GM18951 (cell line): ENCODE measurements at regions not wholly inside any gene's neighbourhood (a gene's known extent, or its start where the extent isn't known, plus 50 kb on each side); places are given as distances from the start of the nearest gene placed in this dataset.

ENCODE experiments used
- POLR2A ChIP-seq: IDR thresholded peaks from 4 replicates; pipeline ENCODE4 v1.6.1; 2011; ENCODE audit warnings: mild to moderate bottlenecking; ENCODE audit not compliant: insufficient read length, insufficient read depth; ENCODE audit errors: extremely low read depth
- in situ Hi-C: fragments of 300-500 bp; cut with MboI; formaldehyde crosslinking; loops from one replicate; pipeline ENCODE4 v1.12.0; 2022; ENCODE audit warnings: low sequenced_read_pairs, mixed read lengths, inconsistent platforms; ENCODE audit not compliant: unreplicated experiment

DNA sequence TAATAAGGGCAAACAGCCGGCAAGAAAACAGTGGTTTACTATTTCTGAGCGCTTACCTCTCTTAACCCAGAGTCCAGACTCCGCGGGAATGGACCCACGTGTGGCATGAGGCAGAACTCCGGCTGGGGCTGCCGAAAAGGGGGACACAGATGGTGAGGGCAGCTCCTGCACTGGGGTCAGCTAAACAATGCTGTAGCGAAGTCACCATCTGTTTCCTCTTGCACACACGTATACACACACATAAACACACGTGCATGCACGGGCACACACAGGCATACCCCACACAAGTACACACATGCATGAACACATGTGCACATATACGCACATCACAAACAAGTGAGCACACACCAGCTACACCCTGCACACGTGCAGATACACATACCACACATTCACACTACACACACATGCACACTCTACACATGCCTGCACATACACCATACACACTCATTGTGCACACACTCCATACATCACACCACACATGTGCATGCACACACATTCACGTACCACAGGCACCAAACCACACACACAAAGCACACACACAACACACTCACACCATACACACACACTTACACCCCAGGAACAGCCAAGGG is 105.9 kb upstream of the ID2 start:
- in situ Hi-C loops = no loop called here
- no peak for TF ChIP-seq POLR2A

DNA sequence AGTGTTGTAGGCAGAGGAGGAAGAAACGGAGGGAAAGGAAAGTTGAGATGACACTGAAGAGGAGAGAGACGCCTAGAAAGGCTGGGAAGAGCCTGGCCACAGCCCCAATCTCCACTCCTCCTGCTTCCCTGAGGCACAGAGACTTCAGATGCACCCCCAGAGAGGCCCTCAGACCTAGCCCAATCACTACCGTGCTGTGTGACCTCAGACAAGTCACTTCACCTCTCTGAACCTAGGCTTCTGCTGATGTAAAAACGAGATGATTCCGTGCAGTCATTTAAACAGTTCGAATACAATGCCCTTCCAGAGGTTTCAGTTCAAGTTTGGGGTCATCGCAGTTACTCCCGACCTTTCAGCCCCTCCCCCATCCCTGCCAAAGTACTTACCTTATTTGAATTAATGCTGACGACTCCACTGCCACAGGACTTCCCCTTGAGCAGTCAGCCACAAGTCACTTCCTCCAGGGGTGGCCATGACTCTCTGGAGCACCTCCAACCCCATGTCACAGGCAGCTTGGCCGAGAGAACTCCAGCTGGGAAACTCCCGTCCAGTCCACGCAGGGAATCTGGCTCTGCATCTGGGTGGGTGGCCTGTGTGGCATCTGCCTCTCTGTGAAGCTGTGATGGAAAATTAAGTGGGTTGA is 105.2 kb upstream of the ID2 start:
- no peak for TF ChIP-seq POLR2A
- in situ Hi-C loops = no loop called here

DNA sequence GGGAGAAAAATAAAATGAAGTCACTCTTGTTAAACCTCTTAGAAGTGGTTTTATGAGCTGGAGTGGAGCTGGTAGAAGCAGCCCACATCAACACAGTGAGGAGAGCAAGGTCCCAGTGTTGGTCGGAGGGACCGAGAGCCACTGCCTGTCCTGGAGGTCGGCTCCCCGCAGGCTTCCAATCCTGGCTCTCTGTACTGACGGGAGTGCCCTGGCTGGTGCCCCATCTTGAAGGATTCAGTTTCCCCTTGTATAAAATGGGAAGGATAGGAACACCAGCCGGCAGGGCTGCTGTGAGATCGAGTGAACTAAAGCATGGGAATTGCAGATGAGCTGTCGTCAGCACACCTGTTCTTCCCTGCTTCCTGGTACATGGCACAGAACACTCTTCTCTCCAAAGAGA is 104.3 kb upstream of the ID2 start:
- in situ Hi-C loops = no loop called here
- no peak for TF ChIP-seq POLR2A

DNA sequence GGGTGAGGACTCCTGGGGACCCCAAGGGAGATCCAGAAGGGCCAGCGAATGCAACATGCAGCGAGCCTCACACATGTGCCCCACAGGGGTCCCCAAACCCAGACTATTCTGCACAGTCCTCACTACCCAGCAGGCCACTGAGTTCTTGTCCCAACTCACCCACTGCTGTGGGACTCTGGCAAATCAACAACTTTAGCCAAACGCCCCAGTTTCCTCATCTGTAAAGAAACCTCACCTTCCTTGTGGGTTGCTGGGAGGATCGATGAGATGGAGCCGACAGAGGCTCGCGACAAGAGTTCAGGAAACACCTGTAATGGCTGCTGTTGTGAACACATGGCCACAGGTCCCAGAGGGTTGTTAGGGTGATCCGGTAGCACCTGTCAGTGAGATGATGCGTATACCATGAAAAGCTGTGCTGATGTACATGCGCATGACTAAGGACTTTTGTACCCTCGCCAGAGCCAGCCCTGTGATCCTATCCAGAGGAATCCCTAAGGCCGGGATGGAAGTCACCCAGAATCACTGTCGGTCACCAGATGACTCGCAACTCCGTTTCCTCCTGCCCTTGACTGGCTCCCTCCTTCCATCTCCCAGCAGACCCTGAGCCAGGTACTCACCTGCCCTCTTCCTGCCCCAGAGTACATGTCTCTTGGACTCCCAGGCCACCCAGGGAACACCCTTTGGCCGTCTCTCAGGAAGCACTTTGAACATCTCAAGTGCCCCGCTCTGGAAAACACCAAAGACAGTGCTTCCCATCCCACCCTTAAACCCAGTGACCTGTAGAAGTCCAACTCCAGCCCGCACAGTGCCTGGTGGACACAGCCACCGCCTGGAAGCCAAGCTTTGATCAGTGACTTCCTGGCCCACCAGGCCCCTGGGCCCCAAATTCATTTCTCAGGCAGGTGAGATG is 103.3 kb upstream of the ID2 start:
- TF ChIP-seq POLR2A = no peak
- in situ Hi-C loops = no loop called here

DNA sequence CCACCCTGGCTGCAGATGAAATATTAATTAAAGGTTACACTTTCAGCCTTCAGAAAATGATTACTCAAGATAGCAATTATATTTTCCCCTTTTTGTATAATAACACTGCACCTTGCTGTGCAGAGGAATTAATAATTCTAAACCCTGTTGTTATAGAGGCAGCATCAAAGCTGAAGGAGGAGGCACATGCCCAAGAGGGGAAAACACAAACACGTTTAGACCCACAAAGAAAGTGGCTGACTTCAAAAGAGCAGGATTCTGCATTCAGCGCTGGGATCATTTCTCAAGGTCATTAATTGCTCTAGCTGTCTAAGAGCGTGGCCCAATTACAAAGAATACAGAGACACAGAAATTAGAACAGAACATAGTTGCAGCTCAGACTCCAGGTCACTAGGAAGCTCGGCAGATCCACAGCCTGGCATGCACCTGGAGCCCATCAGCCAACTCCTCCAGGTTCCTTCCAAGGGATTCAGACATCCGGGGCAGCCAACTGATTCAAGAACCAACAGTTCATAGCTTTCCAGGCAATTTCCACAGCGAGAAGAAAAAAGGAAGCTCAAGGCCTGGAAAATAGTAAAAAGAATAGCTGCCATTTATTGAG is 102.3 kb upstream of the ID2 start:
- in situ Hi-C loops = no loop called here
- TF ChIP-seq POLR2A = no peak

DNA sequence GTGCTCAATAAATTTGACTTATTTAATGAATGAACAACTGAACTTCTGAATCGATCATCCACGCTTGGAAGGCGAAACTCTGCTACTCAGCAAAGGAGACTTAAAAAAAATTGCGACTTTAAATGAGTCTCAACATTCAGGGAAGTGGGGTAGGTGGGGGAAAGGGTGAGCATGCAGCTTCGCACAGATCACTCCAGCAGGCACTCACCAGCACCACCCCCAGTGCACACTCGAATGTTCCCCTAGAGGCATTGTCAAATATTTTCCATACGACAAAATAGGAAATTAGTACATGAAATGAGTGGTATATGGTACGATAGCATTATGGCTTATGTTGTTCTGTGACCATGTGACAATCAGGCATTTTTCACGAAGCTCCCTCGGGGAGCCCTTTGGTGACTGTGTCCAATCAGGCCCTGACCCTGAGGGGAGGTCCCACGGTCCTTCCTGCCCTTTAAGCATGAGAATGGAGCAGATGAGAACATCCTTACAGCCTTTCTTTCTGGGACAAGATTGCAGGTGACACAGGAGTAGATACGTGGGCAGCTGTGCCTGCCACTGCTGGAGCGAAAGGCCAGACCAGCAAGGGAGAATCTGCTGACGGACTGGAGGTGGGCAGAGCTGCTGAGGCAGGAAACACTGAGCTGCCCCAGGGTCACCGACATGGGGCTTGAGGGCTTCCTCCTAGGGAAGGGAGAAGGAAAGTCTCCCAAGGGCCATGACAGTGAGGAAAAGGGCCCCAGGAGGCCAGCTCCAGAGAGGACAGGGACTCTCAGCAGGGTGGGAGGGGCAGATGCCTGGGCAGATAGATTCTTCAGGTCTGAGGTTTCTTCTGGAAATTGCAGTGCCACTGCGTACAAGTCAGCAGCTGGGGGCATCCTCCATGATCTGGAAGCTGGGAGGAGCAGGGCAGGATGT is 101.3 kb upstream of the ID2 start:
- in situ Hi-C loops = no loop called here

DNA sequence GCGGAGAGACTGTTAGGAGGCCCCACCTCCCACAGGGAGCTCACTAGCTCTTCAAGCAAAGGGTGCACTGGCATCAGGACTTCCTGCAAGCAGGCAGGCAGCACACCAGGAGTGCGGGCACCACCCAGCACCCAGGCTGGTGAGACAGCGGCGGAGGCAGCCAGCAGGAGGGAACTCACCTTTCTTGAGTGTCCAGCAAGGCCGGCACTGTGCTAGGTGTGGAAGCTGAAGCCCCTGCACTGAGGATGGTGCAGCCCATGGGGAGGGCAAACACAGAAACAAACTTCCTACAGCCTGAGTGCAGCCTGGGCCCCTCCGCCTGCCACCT is 100.7 kb upstream of the ID2 start:
- in situ Hi-C loops = no loop called here
- no peak for TF ChIP-seq POLR2A

More for the DNA sequence above, 101.3 kb upstream of the ID2 start:
- TF ChIP-seq POLR2A = no peak

DNA sequence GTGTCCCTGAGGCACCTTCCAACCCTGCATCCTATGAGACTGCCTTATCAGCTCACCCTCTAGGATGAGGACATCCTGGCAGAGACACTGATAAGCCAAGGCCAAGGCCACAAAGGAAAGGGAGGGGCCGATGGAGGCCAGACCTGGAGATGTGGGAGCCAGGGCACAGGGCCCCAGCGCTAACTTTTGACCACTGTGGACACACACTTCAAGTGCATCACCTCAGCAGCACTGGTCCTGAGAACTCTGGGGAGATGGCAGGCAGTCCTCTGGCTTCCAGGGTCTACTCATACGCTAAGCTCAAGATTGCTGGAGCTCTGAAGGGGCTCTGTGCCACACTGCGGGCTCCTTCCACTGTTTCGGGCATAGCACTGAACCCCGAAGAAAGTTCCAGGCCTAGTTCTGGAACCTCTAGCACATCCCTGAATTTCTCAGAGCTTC is 100.2 kb upstream of the ID2 start:
- in situ Hi-C loops = no loop called here
- TF ChIP-seq POLR2A = no peak

DNA sequence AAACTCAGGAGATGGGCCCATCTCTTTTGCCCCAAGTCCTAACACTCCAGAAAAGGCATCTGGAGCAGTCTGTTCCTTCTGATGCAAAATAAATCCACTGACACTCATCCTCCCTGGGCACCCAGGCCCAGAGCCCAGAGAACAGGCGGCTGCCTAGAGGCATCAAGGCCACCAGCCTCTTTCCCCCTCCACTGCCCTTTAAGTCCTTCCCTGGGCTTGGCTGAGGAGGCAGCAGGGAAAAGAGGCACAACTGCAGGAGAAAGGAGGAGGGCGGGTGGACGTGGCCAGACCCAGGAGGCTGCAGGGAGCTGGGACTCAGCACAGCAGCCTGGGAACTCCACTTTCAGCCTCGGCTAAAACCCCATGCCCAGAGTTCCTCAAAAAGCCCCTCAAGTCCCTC is 99.7 kb upstream of the ID2 start:
- TF ChIP-seq POLR2A = no peak
- in situ Hi-C loops = no loop called here

DNA sequence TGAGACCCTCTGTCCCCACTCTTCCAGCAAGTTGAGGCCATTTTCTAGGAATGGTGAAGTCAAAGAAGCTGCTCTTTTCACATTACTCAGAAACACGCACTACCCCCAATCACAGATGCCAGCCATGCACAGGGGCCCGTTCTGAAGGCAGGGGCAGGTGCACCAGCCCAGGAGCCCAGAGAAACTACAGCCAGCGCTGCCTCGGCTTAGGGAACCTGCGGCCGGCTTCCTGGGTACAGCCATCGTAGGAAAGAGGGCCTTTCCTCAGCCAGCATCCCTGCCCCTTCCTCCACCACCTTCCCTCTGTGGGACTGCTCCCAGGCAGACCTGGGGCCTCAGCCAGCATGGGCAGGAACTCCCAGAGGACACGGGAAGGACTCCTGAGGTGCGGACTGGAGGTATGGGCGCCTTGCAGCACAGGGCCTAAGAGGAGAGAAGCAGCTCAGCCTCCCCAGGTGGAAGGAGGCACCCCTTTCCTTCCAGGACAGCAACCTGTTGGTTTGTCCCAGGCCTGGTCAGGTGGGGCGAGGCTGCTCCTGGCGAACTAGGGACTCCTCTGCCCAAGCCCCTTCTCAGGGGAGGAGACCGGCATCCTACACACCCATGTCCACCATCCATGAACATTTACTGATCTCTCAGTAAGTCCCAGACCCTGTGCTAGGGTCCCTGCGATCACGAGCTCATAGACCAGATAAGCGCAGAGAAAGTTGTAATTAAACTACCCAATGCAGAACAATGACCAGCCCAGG is 99.0 kb upstream of the ID2 start:
- TF ChIP-seq POLR2A = no peak
- in situ Hi-C loops = no loop called here

DNA sequence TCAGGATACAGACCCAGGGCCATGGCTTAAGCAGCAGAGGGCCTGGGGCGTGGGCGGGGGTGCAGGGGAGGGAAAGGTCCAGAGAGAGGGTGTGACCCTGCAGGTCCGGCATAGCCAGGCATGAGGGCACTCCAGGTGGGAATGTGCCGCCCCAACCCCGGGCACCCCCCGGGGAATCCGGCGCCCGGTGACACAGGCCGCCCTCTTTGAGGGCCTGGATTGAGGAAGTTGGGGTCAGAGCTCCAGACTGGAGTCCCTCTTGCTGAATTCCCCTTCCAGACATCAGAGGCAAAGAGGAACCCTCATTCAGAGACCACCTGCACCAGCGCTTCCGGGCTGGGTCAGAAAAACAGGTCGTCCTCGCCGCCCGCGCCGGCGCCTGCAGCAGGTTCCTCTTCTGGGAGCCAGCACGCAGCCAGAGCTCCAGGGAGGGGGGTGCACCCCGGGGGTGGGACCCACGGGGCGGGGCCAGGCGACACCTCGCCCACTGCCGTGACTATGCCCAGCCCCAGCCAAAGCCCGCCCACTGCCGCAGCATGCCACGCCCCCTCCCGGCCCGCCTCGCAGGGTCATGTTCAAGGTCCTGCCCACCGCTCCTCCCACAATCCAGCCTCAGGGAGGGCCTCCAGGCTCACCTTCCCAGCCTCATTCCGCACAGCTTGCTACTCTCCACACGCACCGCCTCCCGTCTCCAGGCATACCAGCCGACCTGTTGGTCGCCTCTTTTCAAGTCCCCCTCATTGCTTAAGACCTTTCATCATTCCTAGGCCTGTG is 98.3 kb upstream of the ID2 start:
- in situ Hi-C loops = no loop called here
- TF ChIP-seq POLR2A = peak; percentile 55
